Inferior parietal cortex (tissue), 1 donor: ENCODE measurements at regions not wholly inside any gene's neighbourhood (a gene's known extent, or its start where the extent isn't known, plus 50 kb on each side); places are given as distances from the start of the nearest gene placed in this dataset.
"Not testable (repeated sequence)": the region's sequence is repeated elsewhere in the genome, so short reads cannot be mapped to it uniquely, and the experiment has no call there.

Experiments used
- DNase-seq: peaks from one replicate; pipeline ENCODE4 v3.0.0-alpha.2; 2016; ENCODE audit errors: extremely low spot score

DNA sequence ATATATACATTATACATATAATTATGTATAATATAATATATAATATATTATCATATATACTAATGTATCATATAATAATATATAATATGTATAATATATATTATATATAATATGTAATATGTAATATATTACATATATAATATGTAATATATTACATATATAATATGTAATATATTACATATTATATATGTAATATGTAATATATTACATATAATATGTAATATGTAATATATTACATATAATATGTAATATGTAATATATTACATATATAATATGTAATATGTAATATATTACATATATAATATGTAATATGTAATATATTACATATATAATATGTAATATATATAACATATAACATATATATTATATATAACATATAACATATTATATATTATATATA, 1020.9 kb downstream of the KCNMA1 start:
- DNase-seq, result not testable (repeated sequence)

GRCh38 chr10:76615049-76615448, 1022.6 kb downstream of the KCNMA1 start:
- no peak for DNase-seq
